Activated T-helper 17 cell treated with anti-CD3 and anti-CD28 coated beads, Interleukin-2, amount 50 U/mL, for 72 hours (primary cell): ENCODE measurements at regions not wholly inside any gene's neighbourhood (a gene's known extent, or its start where the extent isn't known, plus 50 kb on each side); places are given as distances from the start of the nearest gene placed in this dataset.

ENCODE experiments used
- ATAC-seq: fragments of 150-1000 bp; cut with Tn5 transposase; replicated peaks from 2 replicates; pipeline ENCODE4 v1.10.0; 2021; ENCODE audit warnings: mild to moderate bottlenecking, moderate library complexity
- H3K27ac Mint-ChIP-seq: one replicate; pipeline ENCODE4 v1.8.0; 2022; ENCODE audit warnings: mixed read lengths
- H3K27me3 Mint-ChIP-seq: one replicate; pipeline ENCODE4 v1.8.0; 2022; ENCODE audit warnings: mixed read lengths
- H3K36me3 Mint-ChIP-seq: one replicate; pipeline ENCODE4 v1.8.0; 2022; ENCODE audit warnings: low read depth, mild to moderate bottlenecking, mixed read lengths
- H3K4me1 Mint-ChIP-seq: one replicate; pipeline ENCODE4 v1.8.0; 2022; ENCODE audit warnings: mixed read lengths
- H3K4me3 Mint-ChIP-seq: one replicate; pipeline ENCODE4 v1.8.0; 2022; ENCODE audit warnings: mild to moderate bottlenecking, mixed read lengths
- H3K9me3 Mint-ChIP-seq: one replicate; pipeline ENCODE4 v1.8.0; 2022; ENCODE audit warnings: mixed read lengths

GRCh38 chr11:29281271-29281777 is 735.5 kb downstream of the KCNA4 start:
- no peak overlapping the region for H3K4me3 Mint-ChIP-seq
- H3K9me3 Mint-ChIP-seq = peaks cover 8% of the 10 kb centered on the region
- H3K4me1 Mint-ChIP-seq = no peaks in the 10 kb centered on the region
- no peak for ATAC-seq
- no peaks in the 10 kb centered on the region for H3K36me3 Mint-ChIP-seq
- no peaks in the 10 kb centered on the region for H3K27me3 Mint-ChIP-seq
- H3K27ac Mint-ChIP-seq = no peak overlapping the region

DNA sequence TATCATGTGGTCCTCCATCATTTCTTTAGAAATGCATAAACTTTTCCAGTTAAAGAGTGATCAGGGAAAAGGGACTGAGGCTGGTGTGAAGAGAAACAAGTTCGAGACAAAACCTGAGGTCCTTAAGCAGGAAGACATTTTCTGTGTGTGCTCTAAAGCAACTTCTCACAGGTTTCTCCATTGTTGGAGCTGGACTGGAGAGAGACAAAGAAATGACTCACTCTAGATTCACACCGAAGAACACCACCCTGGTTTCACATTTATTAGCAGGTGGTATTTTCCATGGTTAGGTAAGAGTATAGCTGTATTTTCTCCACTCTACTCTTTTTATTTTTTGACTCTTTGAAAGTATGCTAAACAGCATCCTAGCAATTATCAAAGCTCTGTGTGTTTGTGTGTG is 736.4 kb downstream of the KCNA4 start:
- Mint-ChIP-seq H3K36me3 (no peaks in the 10 kb centered on the region), H3K4me1 (no peaks in the 10 kb centered on the region), H3K9me3 (peaks cover 11% of the 10 kb centered on the region), H3K27ac (no peak overlapping the region), H3K4me3 (no peak overlapping the region), H3K27me3 (no peaks in the 10 kb centered on the region)
- no peak for ATAC-seq

- no peak overlapping the region for H3K27ac Mint-ChIP-seq
- H3K27me3 Mint-ChIP-seq = no peaks in the 10 kb centered on the region
- no peaks in the 10 kb centered on the region for H3K4me1 Mint-ChIP-seq
- peaks cover 14% of the 10 kb centered on the region for H3K9me3 Mint-ChIP-seq
- no peak for ATAC-seq
- no peaks in the 10 kb centered on the region for H3K36me3 Mint-ChIP-seq
- no peak overlapping the region for H3K4me3 Mint-ChIP-seq
Observed at GRCh38 chr11:29279716-29280115, 737.1 kb downstream of the KCNA4 start.

- H3K36me3 Mint-ChIP-seq = no peaks in the 10 kb centered on the region
- no peak overlapping the region for H3K4me3 Mint-ChIP-seq
- no peak overlapping the region for H3K27ac Mint-ChIP-seq
- ATAC-seq = no peak
- H3K27me3 Mint-ChIP-seq = no peaks in the 10 kb centered on the region
- H3K9me3 Mint-ChIP-seq = peaks cover 6% of the 10 kb centered on the region
- H3K4me1 Mint-ChIP-seq = no peaks in the 10 kb centered on the region
Observed at GRCh38 chr11:29272019-29272654, 744.7 kb downstream of the KCNA4 start.

DNA sequence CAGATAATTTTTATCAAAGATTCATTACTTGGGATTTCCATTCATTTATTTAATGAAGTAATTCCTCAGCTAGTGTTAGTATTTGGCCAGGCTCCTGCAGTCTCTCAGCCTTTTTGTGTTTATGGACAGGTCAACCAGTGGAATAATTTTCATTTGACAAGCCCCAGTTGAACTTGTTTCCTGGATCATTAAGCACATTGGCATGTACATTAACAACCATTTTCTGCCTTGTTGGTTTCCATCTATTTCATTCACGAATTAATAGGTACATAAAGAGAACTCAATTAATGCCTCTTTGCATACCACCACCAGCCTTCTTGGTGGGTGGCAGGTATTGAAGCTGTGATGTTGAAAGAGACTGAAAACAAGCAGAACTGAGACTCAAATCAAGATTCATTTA is 745.2 kb downstream of the KCNA4 start:
- no peak for ATAC-seq
- no peaks in the 10 kb centered on the region for H3K4me1 Mint-ChIP-seq
- peaks cover 6% of the 10 kb centered on the region for H3K9me3 Mint-ChIP-seq
- H3K4me3 Mint-ChIP-seq = no peak overlapping the region
- no peak overlapping the region for H3K27ac Mint-ChIP-seq
- no peaks in the 10 kb centered on the region for H3K36me3 Mint-ChIP-seq
- H3K27me3 Mint-ChIP-seq = no peaks in the 10 kb centered on the region

- no peak overlapping the region for H3K4me3 Mint-ChIP-seq
- peaks cover 4% of the 10 kb centered on the region for H3K9me3 Mint-ChIP-seq
Observed at GRCh38 chr11:29268733-29269132, 748.1 kb downstream of the KCNA4 start.

GRCh38 chr11:29265792-29266191 is 751.0 kb downstream of the KCNA4 start:
- Mint-ChIP-seq H3K4me3 (no peak overlapping the region), H3K4me1 (no peaks in the 10 kb centered on the region), H3K27me3 (no peaks in the 10 kb centered on the region), H3K9me3 (peaks cover 4% of the 10 kb centered on the region), H3K36me3 (no peaks in the 10 kb centered on the region), H3K27ac (no peak overlapping the region)
- no peak for ATAC-seq

More at GRCh38 chr11:29268733-29269132, 748.1 kb downstream of the KCNA4 start:
- H3K36me3 Mint-ChIP-seq = no peaks in the 10 kb centered on the region
- H3K4me1 Mint-ChIP-seq = no peaks in the 10 kb centered on the region
- no peak overlapping the region for H3K27ac Mint-ChIP-seq
- H3K27me3 Mint-ChIP-seq = no peaks in the 10 kb centered on the region
- ATAC-seq = no peak

DNA sequence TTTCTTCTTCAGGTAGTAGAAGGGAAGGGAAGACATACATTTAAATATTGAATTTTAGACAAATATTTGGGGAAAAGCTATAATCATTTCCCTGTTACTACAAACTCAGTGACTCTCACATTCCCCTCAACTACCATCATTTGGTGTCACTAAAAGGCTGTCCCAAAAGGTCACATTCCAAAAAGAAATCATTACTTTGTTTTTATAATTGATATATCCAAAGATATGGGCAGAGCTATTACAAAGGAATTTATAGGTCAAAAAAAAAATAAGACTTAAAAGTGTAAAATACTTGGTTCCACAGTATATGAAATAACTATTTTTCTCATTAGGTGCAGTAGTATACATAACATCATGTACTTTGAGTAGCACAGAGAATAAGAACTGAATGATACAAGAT is 751.4 kb downstream of the KCNA4 start:
- Mint-ChIP-seq H3K9me3 (peaks cover 4% of the 10 kb centered on the region), H3K4me1 (no peaks in the 10 kb centered on the region), H3K27ac (no peak overlapping the region), H3K36me3 (no peaks in the 10 kb centered on the region), H3K4me3 (no peak overlapping the region), H3K27me3 (no peaks in the 10 kb centered on the region)
- no peak for ATAC-seq

DNA sequence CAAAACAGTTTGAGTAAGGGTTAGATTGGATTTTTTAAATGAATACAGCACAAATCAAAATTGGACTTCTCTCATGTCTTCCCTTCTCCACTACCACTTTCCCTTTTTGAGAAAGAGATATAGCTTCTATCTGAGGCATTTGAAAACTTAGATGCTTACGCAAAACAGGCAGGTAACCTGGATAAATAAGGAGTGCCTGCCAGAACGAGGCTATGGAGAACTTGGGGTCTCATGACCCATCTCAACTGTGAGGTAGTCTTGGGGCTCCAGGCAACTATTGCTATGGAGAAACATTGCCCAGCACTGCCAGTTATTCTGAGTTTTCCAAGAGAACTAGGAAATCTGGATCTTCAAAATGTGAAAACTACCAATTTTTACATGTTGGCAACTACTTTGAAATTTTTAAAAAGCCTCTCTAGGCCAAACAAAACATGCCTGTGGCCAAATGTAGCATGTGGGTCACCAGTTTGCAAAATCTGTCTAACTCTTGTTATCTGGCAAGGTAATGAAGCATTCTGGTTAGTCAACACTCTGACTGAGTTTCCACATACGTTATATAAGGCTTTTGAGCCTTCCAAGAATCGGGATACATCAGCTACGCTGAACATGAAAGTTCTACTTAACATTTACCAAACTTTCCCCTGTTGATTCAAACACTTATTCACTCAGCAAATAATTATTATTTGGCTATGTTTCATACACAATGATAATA is 752.7 kb downstream of the KCNA4 start:
- Mint-ChIP-seq H3K36me3 (no peaks in the 10 kb centered on the region), H3K4me3 (no peak overlapping the region), H3K27ac (no peak overlapping the region), H3K27me3 (no peaks in the 10 kb centered on the region), H3K4me1 (no peaks in the 10 kb centered on the region), H3K9me3 (peaks cover 4% of the 10 kb centered on the region)
- ATAC-seq = no peak

GRCh38 chr11:29261831-29262230 is 755.0 kb downstream of the KCNA4 start:
- Mint-ChIP-seq H3K27me3 (no peaks in the 10 kb centered on the region), H3K27ac (no peak overlapping the region), H3K4me3 (no peak overlapping the region), H3K36me3 (no peaks in the 10 kb centered on the region), H3K9me3 (peaks cover 4% of the 10 kb centered on the region), H3K4me1 (no peaks in the 10 kb centered on the region)
- ATAC-seq = no peak

DNA sequence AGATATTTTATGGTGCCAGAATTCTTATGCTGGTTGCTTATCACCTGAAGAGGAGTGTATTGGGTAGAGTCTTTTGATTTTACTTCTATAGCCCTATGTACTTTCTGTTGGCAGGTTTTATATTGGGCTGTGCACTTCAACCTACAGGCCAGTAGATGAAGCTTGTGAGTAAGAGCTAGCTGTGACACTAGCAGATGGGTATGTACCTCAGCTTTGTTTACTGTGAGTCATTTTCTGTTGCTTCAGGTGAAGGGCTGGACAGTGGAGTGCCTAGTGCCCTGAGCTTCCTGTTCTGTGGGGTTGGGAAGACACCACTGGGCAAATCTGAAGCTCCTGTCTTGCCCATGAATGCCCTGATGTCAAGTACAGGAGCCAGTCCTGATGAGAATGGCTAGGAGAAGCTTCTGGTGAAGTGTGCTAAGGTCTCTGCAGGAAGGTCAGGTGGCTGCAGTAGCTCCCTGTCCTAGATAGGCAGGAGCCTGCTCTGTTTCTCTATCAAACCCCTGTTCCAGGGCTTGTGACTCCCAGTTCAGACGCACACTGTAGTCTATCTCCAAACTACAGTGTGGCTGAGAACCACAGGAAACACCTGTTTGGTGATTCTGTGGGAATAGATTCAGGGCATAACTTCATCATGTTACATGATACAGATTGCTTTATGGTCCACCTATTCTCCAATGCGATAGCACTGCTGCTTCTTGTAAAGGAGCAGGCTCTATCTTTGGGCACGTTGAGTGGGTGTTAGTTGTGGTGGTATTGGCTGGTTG is 755.7 kb downstream of the KCNA4 start:
- Mint-ChIP-seq H3K4me1 (no peaks in the 10 kb centered on the region), H3K27ac (no peak overlapping the region), H3K4me3 (no peak overlapping the region), H3K27me3 (no peaks in the 10 kb centered on the region), H3K36me3 (no peaks in the 10 kb centered on the region), H3K9me3 (peaks cover 7% of the 10 kb centered on the region)
- ATAC-seq = no peak

DNA sequence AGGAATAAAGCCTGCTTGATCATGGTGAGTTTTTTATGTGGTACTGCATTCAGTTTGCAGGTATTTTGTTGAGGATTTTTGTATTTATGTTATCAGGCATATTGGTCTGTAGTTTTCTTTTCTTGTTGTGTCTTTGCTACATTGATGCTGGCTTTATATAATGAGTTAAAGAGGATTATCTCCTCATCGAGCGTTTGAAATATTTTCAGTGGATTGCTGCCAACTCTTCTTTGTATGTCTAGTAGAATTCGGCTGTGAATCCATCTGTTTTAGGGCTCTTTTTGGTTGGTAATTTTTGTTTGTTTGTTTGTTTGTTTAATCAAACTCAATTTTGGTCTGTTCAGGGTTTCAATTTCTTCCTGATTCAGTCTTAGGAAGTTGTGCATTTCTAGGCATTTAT is 758.4 kb downstream of the KCNA4 start:
- Mint-ChIP-seq H3K27ac (no peak overlapping the region), H3K27me3 (no peaks in the 10 kb centered on the region), H3K36me3 (no peaks in the 10 kb centered on the region), H3K9me3 (peaks cover 5% of the 10 kb centered on the region), H3K4me3 (no peak overlapping the region), H3K4me1 (no peaks in the 10 kb centered on the region)
- ATAC-seq = no peak

- Mint-ChIP-seq H3K36me3 (no peaks in the 10 kb centered on the region), H3K9me3 (peaks cover 10% of the 10 kb centered on the region), H3K27ac (no peak overlapping the region), H3K4me3 (no peak overlapping the region), H3K4me1 (no peaks in the 10 kb centered on the region), H3K27me3 (no peaks in the 10 kb centered on the region)
- ATAC-seq = no peak
Observed at GRCh38 chr11:29256580-29256979, 760.2 kb downstream of the KCNA4 start.

GRCh38 chr11:29255401-29255800 is 761.4 kb downstream of the KCNA4 start:
- Mint-ChIP-seq H3K4me3 (no peak overlapping the region), H3K36me3 (no peaks in the 10 kb centered on the region), H3K9me3 (peaks cover 13% of the 10 kb centered on the region), H3K27me3 (no peaks in the 10 kb centered on the region), H3K4me1 (no peaks in the 10 kb centered on the region), H3K27ac (no peak overlapping the region)
- no peak for ATAC-seq

DNA sequence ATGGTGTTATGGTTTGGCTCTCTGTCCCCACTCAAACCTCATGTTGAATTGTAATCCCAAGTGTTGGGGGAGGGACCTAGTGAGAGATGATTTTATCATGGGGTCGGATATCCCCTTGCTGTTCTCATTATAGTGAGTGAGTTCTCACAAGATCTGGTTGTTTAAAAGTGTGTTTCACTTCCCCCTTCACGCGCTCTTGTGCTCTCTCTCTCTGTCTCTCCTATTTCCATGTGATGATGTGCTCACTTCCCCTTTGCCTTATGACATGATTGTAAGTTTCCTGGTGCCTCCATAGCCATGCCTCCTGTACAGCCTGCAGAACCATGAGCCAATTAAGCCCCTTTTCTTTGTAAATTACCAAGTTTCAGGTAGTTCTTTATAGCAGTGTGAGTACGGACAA is 765.1 kb downstream of the KCNA4 start:
- H3K27me3 Mint-ChIP-seq = no peaks in the 10 kb centered on the region
- no peaks in the 10 kb centered on the region for H3K4me1 Mint-ChIP-seq
- ATAC-seq = no peak
- peaks cover 13% of the 10 kb centered on the region for H3K9me3 Mint-ChIP-seq
- H3K27ac Mint-ChIP-seq = no peak overlapping the region
- no peak overlapping the region for H3K4me3 Mint-ChIP-seq
- no peaks in the 10 kb centered on the region for H3K36me3 Mint-ChIP-seq
